Epithelial cell of prostate (primary cell): ENCODE measurements at regions not wholly inside any gene's neighbourhood (a gene's known extent, or its start where the extent isn't known, plus 50 kb on each side); places are given as distances from the start of the nearest gene placed in this dataset.
"Not testable (repeated sequence)": the region's sequence is repeated elsewhere in the genome, so short reads cannot be mapped to it uniquely, and the experiment has no call there.

Source experiments
- DNase-seq: peaks from one replicate; pipeline ENCODE4 v3.0.0-alpha.2; 2011; ENCODE audit warnings: low read depth, low spot score
- H3K27ac ChIP-seq: fragments of 450-650 bp; 2 replicates; pipeline ENCODE4 v1.5.1; 2017; ENCODE audit warnings: mild to moderate bottlenecking

DNA sequence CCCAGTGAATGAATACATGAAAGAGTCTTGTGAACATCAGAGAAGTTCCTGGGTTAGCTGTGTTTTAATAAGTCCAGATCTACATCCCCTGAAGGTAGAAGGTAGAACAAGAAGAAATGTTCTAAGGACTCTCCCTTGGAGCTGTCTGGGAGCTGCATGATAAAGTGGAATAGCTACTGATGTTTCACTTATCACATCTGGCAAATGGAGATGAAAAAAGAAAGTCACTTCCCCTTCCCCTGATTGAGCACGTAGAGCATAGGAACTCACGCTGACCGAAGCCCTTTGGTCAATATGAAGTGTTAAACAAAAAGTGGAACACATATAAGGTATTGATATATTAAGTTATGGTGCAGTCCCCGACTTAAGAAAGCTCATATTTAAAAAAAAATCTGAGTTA, 53.2 kb upstream of the PARP1 start:
- no peak for DNase-seq
- no peak overlapping the region for H3K27ac ChIP-seq

- no peak for DNase-seq
- H3K27ac ChIP-seq = no peak overlapping the region
Measured at GRCh38 chr1:226463925-226464586, 56.2 kb upstream of the PARP1 start.

GRCh38 chr1:226464587-226464971, 56.7 kb upstream of the PARP1 start:
- DNase-seq, H3K27ac ChIP-seq: not testable (repeated sequence)

DNA sequence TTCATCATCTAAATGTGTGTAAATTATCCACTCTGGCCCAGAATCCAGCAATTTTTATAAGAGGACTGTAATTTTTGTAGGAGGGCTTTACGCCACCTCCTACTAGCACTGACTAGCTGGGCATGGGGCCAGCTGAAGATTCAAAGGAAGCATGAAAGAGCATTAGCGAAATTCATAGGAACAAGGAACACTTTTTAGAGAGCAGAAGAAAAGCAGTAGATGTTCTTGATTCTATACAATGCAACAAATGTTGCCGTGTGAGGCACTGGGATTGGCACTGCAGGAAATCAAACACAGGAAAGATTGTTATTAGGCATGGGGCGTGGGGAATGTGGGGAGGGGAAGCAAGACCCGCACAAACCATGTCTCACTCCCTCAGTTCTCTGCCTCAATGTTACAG, 58.4 kb upstream of the PARP1 start:
- no peak overlapping the region for H3K27ac ChIP-seq
- no peak for DNase-seq

- no peak for DNase-seq
- no peak overlapping the region for H3K27ac ChIP-seq
Measured at GRCh38 chr1:226467443-226467842, 59.5 kb upstream of the PARP1 start.

DNA sequence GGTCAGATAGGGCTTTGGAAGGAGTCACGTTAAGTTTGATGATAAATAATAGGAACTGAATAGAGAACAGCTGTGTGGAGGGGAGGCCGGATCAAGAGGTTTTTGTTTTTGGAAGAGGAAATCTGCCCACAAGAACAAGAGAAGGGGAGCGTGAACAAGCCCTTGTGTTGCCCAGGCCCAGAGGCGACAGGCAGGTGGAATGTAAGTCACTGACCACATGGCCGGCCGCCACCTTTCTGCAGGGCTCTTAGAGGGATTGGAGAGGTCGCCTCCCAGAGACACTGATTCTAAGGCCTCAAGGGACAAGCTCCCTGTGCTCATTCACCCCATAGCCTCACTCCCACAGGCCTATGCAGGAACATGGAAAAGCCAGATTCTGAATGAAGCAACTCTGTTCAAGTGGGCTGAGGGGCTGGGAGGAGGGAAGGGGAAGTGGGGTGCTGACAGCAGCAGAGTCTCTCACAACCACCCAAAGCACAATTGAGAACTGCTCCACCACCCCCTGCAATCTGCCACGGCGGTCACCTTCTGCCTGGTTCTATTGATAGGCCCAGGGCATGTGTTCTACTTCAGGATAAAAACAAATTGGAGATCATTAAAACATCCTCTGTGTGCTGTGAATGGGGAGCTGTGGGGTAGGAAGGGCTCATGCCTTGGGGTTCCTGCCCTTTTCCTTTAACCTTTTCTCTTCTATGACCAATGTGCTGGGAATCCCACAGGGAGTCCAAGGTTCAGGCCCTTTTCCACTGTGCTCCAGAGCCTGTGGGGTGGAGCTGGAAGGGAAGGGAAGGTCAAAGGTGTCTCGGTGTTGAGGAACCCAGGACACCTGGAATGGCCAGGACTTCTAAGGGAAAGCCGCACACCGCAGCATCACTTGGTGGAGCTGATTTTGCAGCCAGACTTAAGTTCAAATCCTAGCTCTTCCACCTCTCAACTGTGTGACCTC, 63.3 kb upstream of the PARP1 start:
- DNase-seq = no peak
- no peak overlapping the region for H3K27ac ChIP-seq

- DNase-seq = no peak
- no peak overlapping the region for H3K27ac ChIP-seq
Measured at GRCh38 chr1:226473325-226473724, 65.4 kb upstream of the PARP1 start.

DNA sequence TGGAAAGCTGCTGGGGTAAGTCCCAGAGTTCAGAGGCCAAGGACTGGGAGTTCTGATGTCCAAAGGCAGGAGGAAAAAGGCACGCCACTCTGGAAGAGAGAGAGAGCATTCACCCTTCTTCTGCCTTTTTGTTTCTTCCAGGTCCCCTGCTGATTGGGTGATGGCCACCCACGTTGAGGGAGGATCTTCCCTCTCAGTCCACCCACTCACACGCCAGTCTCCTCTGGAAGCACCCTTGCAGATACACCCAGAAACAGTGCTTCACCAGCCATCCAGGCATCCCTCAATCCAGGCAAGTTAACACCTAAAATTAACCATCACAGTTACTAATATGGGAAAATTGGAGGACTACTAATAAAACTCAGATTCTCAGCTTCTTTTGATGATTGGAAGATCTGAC, 66.1 kb upstream of the PARP1 start:
- no peak overlapping the region for H3K27ac ChIP-seq
- no peak for DNase-seq

- DNase-seq = no peak
- H3K27ac ChIP-seq = no peak overlapping the region
Measured at GRCh38 chr1:226474443-226475141, 66.7 kb upstream of the PARP1 start.

- no peak for DNase-seq
- no peak overlapping the region for H3K27ac ChIP-seq
Measured at GRCh38 chr1:226475142-226475511, 67.2 kb upstream of the PARP1 start.

DNA sequence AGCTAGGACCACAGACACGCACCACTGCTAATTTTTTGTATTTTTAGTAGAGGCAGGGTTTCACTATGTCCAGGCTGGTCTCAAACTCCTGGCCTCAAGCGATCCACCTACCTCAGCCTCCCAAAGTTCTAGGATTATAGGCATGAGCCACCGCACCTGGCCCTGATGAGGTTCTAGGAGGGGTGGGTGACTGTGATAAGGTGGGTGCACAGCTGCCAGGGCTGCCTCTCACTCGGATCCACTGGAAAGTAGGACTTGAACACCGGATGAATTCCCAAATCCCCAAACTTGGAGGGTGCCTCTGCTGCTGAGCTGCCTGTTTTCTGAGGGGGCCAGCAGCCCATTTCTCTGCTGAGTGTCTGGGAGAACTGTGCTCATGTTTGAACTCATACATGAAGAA, 68.2 kb upstream of the PARP1 start:
- no peak overlapping the region for H3K27ac ChIP-seq
- no peak for DNase-seq

GRCh38 chr1:226476648-226477319, 68.9 kb upstream of the PARP1 start:
- H3K27ac ChIP-seq = no peak overlapping the region
- no peak for DNase-seq

DNA sequence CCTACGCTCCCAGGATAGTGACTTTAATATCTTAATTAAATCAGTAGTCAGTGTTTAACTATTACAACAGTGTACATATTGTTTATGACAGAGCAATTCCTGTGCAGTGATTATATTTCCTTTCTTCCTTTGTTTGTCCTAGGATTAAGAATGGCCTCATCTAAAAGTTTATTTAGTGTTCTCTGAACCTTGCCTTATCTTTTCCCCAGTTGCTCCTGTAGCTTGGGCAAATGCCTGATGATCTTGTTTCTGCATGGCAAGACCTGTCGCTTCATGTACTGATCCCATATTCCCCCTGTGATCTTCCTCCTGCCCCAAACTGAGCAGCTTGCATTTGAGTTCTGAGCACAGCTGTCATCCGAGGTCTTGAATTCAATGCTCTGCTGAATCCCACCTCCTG, 69.1 kb upstream of the STUM start:
- peak; percentile 52 for DNase-seq
- H3K27ac ChIP-seq = peak overlapping the region; percentile 57

- DNase-seq = no peak
- no peak overlapping the region for H3K27ac ChIP-seq
Measured at GRCh38 chr1:226480461-226480860, 68.1 kb upstream of the STUM start.

- no peak for DNase-seq
Measured at GRCh38 chr1:226481133-226481532, 67.4 kb upstream of the STUM start.

DNA sequence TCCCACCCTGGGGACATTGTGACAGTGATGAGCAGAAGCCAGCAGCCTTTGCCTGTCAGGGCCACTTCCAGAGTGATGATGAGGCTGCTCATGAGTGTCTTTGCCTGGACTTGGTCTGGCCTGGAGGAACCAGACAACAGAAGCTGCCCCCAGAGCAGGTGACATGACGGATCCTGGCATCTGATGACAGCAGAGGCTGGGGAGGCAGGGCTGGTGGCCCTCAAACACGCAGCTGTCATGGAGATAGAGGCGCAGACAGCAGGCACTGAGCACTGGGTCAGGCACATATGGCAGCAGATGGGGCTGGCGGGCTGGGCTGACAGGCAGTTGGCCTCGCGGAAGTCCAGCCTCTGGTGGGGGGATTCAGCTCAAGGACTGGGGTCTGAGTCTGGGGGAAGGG, 66.4 kb upstream of the STUM start:
- no peak for DNase-seq
- H3K27ac ChIP-seq = no peak overlapping the region

More at GRCh38 chr1:226481133-226481532, 67.4 kb upstream of the STUM start:
- no peak overlapping the region for H3K27ac ChIP-seq

GRCh38 chr1:226482975-226483700, 65.4 kb upstream of the STUM start:
- no peak overlapping the region for H3K27ac ChIP-seq
- no peak for DNase-seq

DNA sequence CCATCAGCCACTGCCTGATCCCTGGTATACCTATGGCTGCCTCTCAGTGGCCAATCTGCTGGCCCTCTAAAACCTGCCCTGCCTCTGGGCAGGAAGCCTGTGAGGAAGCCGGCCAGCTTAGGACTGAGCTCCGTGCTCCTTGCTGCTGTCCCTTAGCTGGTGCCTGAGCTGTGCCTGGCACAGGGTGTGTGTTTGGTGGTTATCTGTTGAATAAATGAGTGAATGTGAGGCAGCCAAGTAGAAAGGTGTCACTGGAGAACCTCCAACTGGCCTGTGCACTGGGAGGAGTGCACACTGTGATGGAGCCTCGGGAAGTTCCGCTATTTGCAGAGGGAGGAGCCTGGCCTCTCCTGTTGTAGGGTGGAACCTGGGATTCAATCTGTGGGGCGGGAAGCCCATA, 63.4 kb upstream of the STUM start:
- H3K27ac ChIP-seq = no peak overlapping the region
- no peak for DNase-seq

- no peak overlapping the region for H3K27ac ChIP-seq
Measured at GRCh38 chr1:226486161-226486560, 62.4 kb upstream of the STUM start.

GRCh38 chr1:226487921-226488320, 60.6 kb upstream of the STUM start:
- H3K27ac ChIP-seq = no peak overlapping the region
- DNase-seq = no peak

More at GRCh38 chr1:226486161-226486560, 62.4 kb upstream of the STUM start:
- no peak for DNase-seq
